H1 (cell line): ENCODE measurements at regions not wholly inside any gene's neighbourhood (a gene's known extent, or its start where the extent isn't known, plus 50 kb on each side); places are given as distances from the start of the nearest gene placed in this dataset.

ENCODE experiments used
- CTCF ChIA-PET: fragments of 300-600 bp; sonication (Branson Sonifier 250); formaldehyde crosslinking; loops from one replicate; lab custom pipeline; 2021; ENCODE audit not compliant: partially characterized antibody; lab: Charles Lee
- POLR2A ChIA-PET: fragments of 300-600 bp; sonication (Branson Sonifier 250); formaldehyde crosslinking; loops from one replicate; lab custom pipeline; 2021; ENCODE audit warnings: inconsistent platforms; ENCODE audit not compliant: partially characterized antibody; lab: Charles Lee
- DNase-seq, 2 experiments: peaks; one replicate each; pipeline versions ENCODE4 v3.0.0 to v3.0.0-alpha.2; 2010 to 2022; ENCODE audit warnings: low spot score in 2 of 2, low read depth in 1 of 2, mixed read lengths in 1 of 2
- FAIRE-seq: peaks from 2 replicates; lab custom pipeline; 2011; peaks lifted over from hg19 to GRCh38; lab: Jason Lieb, UNC
- H2AFZ ChIP-seq: 2 replicates; pipeline ENCODE4 v1.8.1; 2012; ENCODE audit warnings: low read length, inconsistent platforms
- H2AK5ac ChIP-seq: 2 replicates; pipeline ENCODE4 v1.6.1; 2013; ENCODE audit warnings: low read depth, low read length
- H2BK120ac ChIP-seq: replicated peaks from 2 replicates; pipeline ENCODE3; 2013; ENCODE audit warnings: low read depth, low read length, inconsistent platforms
- H2BK12ac ChIP-seq: 2 replicates; pipeline ENCODE4 v1.6.1; 2013; ENCODE audit warnings: low read depth, low read length
- H2BK15ac ChIP-seq: 2 replicates; pipeline ENCODE4 v1.6.1; 2013; ENCODE audit warnings: low read length
- H2BK20ac ChIP-seq: 2 replicates; pipeline ENCODE4 v1.6.1; 2013; ENCODE audit warnings: low read length
- H2BK5ac ChIP-seq: 2 replicates; pipeline ENCODE4 v1.6.1; 2013; ENCODE audit warnings: low read depth, low read length
- H3K14ac ChIP-seq: 2 replicates; pipeline ENCODE4 v1.6.1; 2013; ENCODE audit warnings: inconsistent platforms; ENCODE audit not compliant: insufficient read length
- H3K18ac ChIP-seq: 2 replicates; pipeline ENCODE4 v1.6.1; 2013; ENCODE audit warnings: low read length; ENCODE audit errors: extremely low read depth
- H3K23ac ChIP-seq: 2 replicates; pipeline ENCODE4 v1.6.1; 2013; ENCODE audit warnings: inconsistent platforms; ENCODE audit not compliant: insufficient read length
- H3K23me2 ChIP-seq: 2 replicates; pipeline ENCODE4 v1.6.1; 2013; ENCODE audit warnings: low read depth, low read length
- H3K27ac ChIP-seq: 2 replicates; pipeline ENCODE4 v1.6.1; 2011; ENCODE audit warnings: low read depth, low read length, inconsistent platforms
- H3K27me3 ChIP-seq, 4 experiments: replicated peaks in 1 of 4; 1 replicate in 1 of 4; 2 replicates in 3 of 4; pipeline versions ENCODE4 v1.6.1 to v1.8.1; 2011 to 2013; ENCODE audit warnings: low read length in 3 of 4, mild to moderate bottlenecking in 3 of 4, inconsistent platforms in 2 of 4, mixed read lengths in 2 of 4, moderate library complexity in 1 of 4; ENCODE audit not compliant: control insufficient read depth in 3 of 4, insufficient read depth in 3 of 4; ENCODE audit errors: extremely low read depth in 1 of 4
- H3K36me3 ChIP-seq, 4 experiments: 2 replicates each; pipeline versions ENCODE4 v1.6.1 to v1.8.1; 2011 to 2013; ENCODE audit warnings: mild to moderate bottlenecking in 4 of 4, low read length in 3 of 4, moderate library complexity in 2 of 4, control low read depth in 1 of 4, inconsistent platforms in 1 of 4; ENCODE audit not compliant: insufficient read depth in 4 of 4, control insufficient read depth in 2 of 4
- H3K4ac ChIP-seq: replicated peaks from 2 replicates; pipeline ENCODE3; 2013; ENCODE audit warnings: low read length, low read depth, mixed read lengths, inconsistent platforms; ENCODE audit not compliant: insufficient read length
- H3K4me1 ChIP-seq, 4 experiments: replicated peaks in 1 of 4; 1 replicate in 1 of 4; 2 replicates in 3 of 4; pipeline versions ENCODE4 v1.6.1 to v1.8.1; 2011 to 2013; ENCODE audit warnings: low read length in 3 of 4, inconsistent platforms in 2 of 4, mixed read lengths in 1 of 4; ENCODE audit not compliant: insufficient read depth in 4 of 4, control insufficient read depth in 3 of 4
- H3K4me2 ChIP-seq, 2 experiments: 2 replicates each; pipeline versions ENCODE4 v1.6.1 to v1.8.1; 2011 to 2013; ENCODE audit warnings: low read depth in 2 of 2, low read length in 2 of 2, control low read depth in 1 of 2, inconsistent platforms in 1 of 2, mild to moderate bottlenecking in 1 of 2; ENCODE audit not compliant: insufficient read depth in 1 of 2
- H3K4me3 ChIP-seq, 4 experiments: fragments of 200-600, 300-600 bp in 1 of 4; sonication (generic), shearing (Covaris generic), sonication (Bioruptor Twin) in 1 of 4; 2 replicates each; pipeline versions ENCODE4 v1.5.1 to v1.8.1; 2011 to 2016; ENCODE audit warnings: low read length in 4 of 4, low read depth in 3 of 4, control low read depth in 2 of 4, inconsistent platforms in 2 of 4, mild to moderate bottlenecking in 2 of 4, mixed read lengths in 1 of 4, moderate library complexity in 1 of 4; ENCODE audit not compliant: insufficient read depth in 2 of 4; ENCODE audit errors: extremely low read depth in 1 of 4
- H3K56ac ChIP-seq: replicated peaks from 2 replicates; pipeline ENCODE3; 2013; ENCODE audit warnings: low read depth, mild to moderate bottlenecking, mixed read lengths, low read length, inconsistent platforms; ENCODE audit not compliant: insufficient read length
- H3K79me1 ChIP-seq: 2 replicates; pipeline ENCODE4 v1.6.1; 2013; ENCODE audit warnings: low read depth, low read length, control low read depth
- H3K79me2 ChIP-seq, 2 experiments: 2 replicates each; pipeline versions ENCODE4 v1.6.1 to v1.8.1; 2012 to 2013; ENCODE audit warnings: low read length in 2 of 2, mild to moderate bottlenecking in 2 of 2, inconsistent platforms in 1 of 2; ENCODE audit not compliant: insufficient read depth in 2 of 2, control insufficient read depth in 1 of 2
- H3K9ac ChIP-seq, 4 experiments: replicated peaks in 1 of 4; 1 replicate in 1 of 4; 2 replicates in 3 of 4; pipeline versions ENCODE4 v1.6.1 to v1.8.1; 2011 to 2013; ENCODE audit warnings: low read depth in 3 of 4, low read length in 3 of 4, control low read depth in 2 of 4, mild to moderate bottlenecking in 2 of 4, moderate library complexity in 2 of 4, inconsistent platforms in 1 of 4; ENCODE audit errors: extremely low read depth in 1 of 4
- H3K9me3 ChIP-seq, 2 experiments: 2 replicates each; pipeline versions ENCODE4 v1.6.1 to v1.8.1; 2012 to 2013; ENCODE audit warnings: mild to moderate bottlenecking in 2 of 2, moderate library complexity in 2 of 2, control low read depth in 1 of 2, inconsistent platforms in 1 of 2, low read depth in 1 of 2, low read length in 1 of 2, mixed read lengths in 1 of 2; ENCODE audit not compliant: insufficient read depth in 2 of 2
- H4K20me1 ChIP-seq, 2 experiments: replicated peaks in 1 of 2; 2 replicates each; pipeline versions ENCODE3 to v1.8.1; 2011 to 2013; ENCODE audit warnings: inconsistent platforms in 2 of 2, low read length in 2 of 2, mild to moderate bottlenecking in 1 of 2; ENCODE audit not compliant: insufficient read depth in 2 of 2, control insufficient read depth in 1 of 2
- H4K5ac ChIP-seq: 2 replicates; pipeline ENCODE4 v1.6.1; 2013; ENCODE audit warnings: low read length, low read depth, mixed read lengths, inconsistent platforms; ENCODE audit not compliant: insufficient read length
- H4K8ac ChIP-seq: 2 replicates; pipeline ENCODE4 v1.8.0; 2013; ENCODE audit warnings: mild to moderate bottlenecking, moderate library complexity, low read length, inconsistent platforms; ENCODE audit not compliant: insufficient read depth; ENCODE audit errors: extremely low read depth
- H4K91ac ChIP-seq: replicated peaks from 2 replicates; pipeline ENCODE3; 2013; ENCODE audit warnings: low read length, mixed read lengths, inconsistent platforms; ENCODE audit not compliant: insufficient read length
- BACH1 ChIP-seq: IDR thresholded peaks from 2 replicates; pipeline ENCODE4 v1.6.1; 2012; ENCODE audit warnings: low read length, improper control_type of control experiment
- EGR1 ChIP-seq: IDR thresholded peaks from 2 replicates; pipeline ENCODE4 v1.6.1; 2011; ENCODE audit warnings: low read depth, low read length, borderline replicate concordance
- EP300 ChIP-seq, 2 experiments: IDR thresholded peaks; 1 replicate in 1 of 2; 2 replicates in 1 of 2; pipeline ENCODE4 v1.6.1; 2011 to 2012; ENCODE audit warnings: low read depth in 2 of 2, low read length in 2 of 2, mild to moderate bottlenecking in 2 of 2, borderline replicate concordance in 1 of 2, inconsistent platforms in 1 of 2, moderate library complexity in 1 of 2
- KDM5A ChIP-seq: fragments of 200-600 bp; IDR thresholded peaks from 2 replicates; pipeline ENCODE4 v1.7.1; 2012; ENCODE audit warnings: mild to moderate bottlenecking, low read length, inconsistent platforms, mixed read lengths
- PHF8 ChIP-seq: fragments of 200-600 bp; sonication (generic); conservative IDR thresholded peaks from 2 replicates; pipeline ENCODE4 v1.7.1; 2012; ENCODE audit warnings: low read depth, mild to moderate bottlenecking, inconsistent platforms, low read length, moderate library complexity
- RFX5 ChIP-seq: IDR thresholded peaks from 2 replicates; pipeline ENCODE4 v1.6.1; 2011; ENCODE audit warnings: low read depth, low read length, improper control_type of control experiment, borderline replicate concordance
- SAP30 ChIP-seq: fragments of 300-600 bp; sonication (generic); IDR thresholded peaks from 2 replicates; pipeline ENCODE4 v1.7.1; 2012; ENCODE audit warnings: low read length, moderate library complexity, mild to moderate bottlenecking, inconsistent platforms; ENCODE audit not compliant: insufficient read depth, insufficient replicate concordance
- WGBS, 2 experiments: shearing (Covaris generic) in 1 of 2; methylation state at CpG; one replicate each; pipeline versions ENCODE4 v1.1.6 to v1.1.7; 2013 to 2015; ENCODE audit warnings: low lambda C conversion rate in 2 of 2, mixed read lengths in 2 of 2, inconsistent platforms in 1 of 2, low coverage in 1 of 2, missing lambda C conversion rate in 1 of 2; ENCODE audit not compliant: insufficient replicate concordance in 2 of 2, insufficient coverage in 1 of 2, insufficient read length in 1 of 2; ENCODE audit errors: extremely low coverage in 1 of 2, missing lambda C conversion rate in 1 of 2; 5-methylcytosine and 5-hydroxymethylcytosine counted together

- H3K79me1 ChIP-seq: no peaks in the 10 kb centered on the region
- no peaks in the 10 kb centered on the region for H3K79me2 ChIP-seq
- H2BK5ac ChIP-seq: no peak overlapping the region
- H4K8ac ChIP-seq: no peak overlapping the region
- H3K9me3 ChIP-seq: peaks cover 0 to 3% of the 10 kb centered on the region in 2 experiments; a peak in 1 of 4 replicates
- 93% methylated on average over 1 of the region's 1 CpG; no CpG with 5 or more reads in 1 of the 2 experiments for WGBS, 2 experiments
- no peaks in the 10 kb centered on the region for H3K36me3 ChIP-seq
- H3K56ac ChIP-seq: no peak overlapping the region
- no peak overlapping the region for H2AK5ac ChIP-seq
- H2AFZ ChIP-seq: no peak overlapping the region
- H3K4me1 ChIP-seq: no peaks in the 10 kb centered on the region
- FAIRE-seq (no peak), DNase-seq (no peak)
- no peak for TF ChIP-seq BACH1
- TF ChIP-seq SAP30: no peak
- TF ChIP-seq EGR1: no peak
- no peak for TF ChIP-seq KDM5A
- TF ChIP-seq RFX5: no peak
- no peak for TF ChIP-seq EP300 (IDR thresholded peaks at IDR 0.05; ENCODE audit: borderline replicate concordance in 1 of 2, low read depth in 2 of 2, low read length in 2 of 2)
- no peak for TF ChIP-seq PHF8
- no peak overlapping the region for H3K27ac ChIP-seq
- no peak overlapping the region for H3K9ac ChIP-seq
- no peak overlapping the region for H3K23ac ChIP-seq
- H4K5ac ChIP-seq: no peak overlapping the region
- H3K23me2 ChIP-seq: no peaks in the 10 kb centered on the region
- no peak overlapping the region for H4K91ac ChIP-seq
- no peak overlapping the region for H3K14ac ChIP-seq
- no peak overlapping the region for H2BK15ac ChIP-seq
- no peak overlapping the region for H2BK120ac ChIP-seq
- no peak overlapping the region for H3K4ac ChIP-seq
- no peak overlapping the region for H2BK20ac ChIP-seq
- ChIA-PET POLR2A (no interaction called here), CTCF (interaction anchor here (0.6 to 0.7 kb wide), 2 partner anchors 70 to 948 kb away, joined by 3 read pairs; no protein-coding TSS in a partner anchor)
- H3K27me3 ChIP-seq: no peaks in the 10 kb centered on the region
- H3K4me3 ChIP-seq: no peak overlapping the region
- no peak overlapping the region for H3K18ac ChIP-seq
- no peak overlapping the region for H3K4me2 ChIP-seq
- no peaks in the 10 kb centered on the region for H4K20me1 ChIP-seq
- no peak overlapping the region for H2BK12ac ChIP-seq
Observed at GRCh38 chr6:126600258-126600916, 260.5 kb downstream of the CENPW start.
